Pancreas (tissue), 10 donors: ENCODE measurements at regions not wholly inside any gene's neighbourhood (a gene's known extent, or its start where the extent isn't known, plus 50 kb on each side); places are given as distances from the start of the nearest gene placed in this dataset.

Source experiments
- ATAC-seq, 4 donors: fragments of 200-7000 bp; cut with Tn5 transposase; one replicate each; pipeline versions ENCODE4 v1.8.0 to v1.9.1; 2020; ENCODE audit warnings: mild to moderate bottlenecking in 4 of 4, moderate library complexity in 4 of 4
- DNase-seq, 6 donors: peaks; one replicate each; pipeline ENCODE4 v3.0.0-alpha.2; 2020
- FAIRE-seq: peaks from 2 replicates; lab custom pipeline; 2012; peaks lifted over from hg19 to GRCh38; lab: Jason Lieb, UNC
- H3K27ac ChIP-seq, 4 donors: fragments of 200-600 bp; sonication (generic); 1 replicate in 3 of 4; 2 replicates in 1 of 4; pipeline versions ENCODE4 v1.5.0 to v1.8.0; 2020
- H3K27me3 ChIP-seq, 4 donors: fragments of 200-600 bp; one replicate each; pipeline ENCODE4 v1.8.0; 2021
- H3K36me3 ChIP-seq, 3 donors: fragments of 200-600 bp; sonication (generic) in 1 of 3; one replicate each; pipeline versions ENCODE4 v1.5.0 to v1.8.0; 2020 to 2021
- H3K4me1 ChIP-seq, 3 donors: fragments of 200-600 bp; one replicate each; pipeline ENCODE4 v1.8.0; 2021
- H3K4me3 ChIP-seq, 4 donors: fragments of 200-600 bp; sonication (generic) in 2 of 4; one replicate each; pipeline versions ENCODE4 v1.5.0 to v1.8.0; 2020 to 2021
- H3K9me3 ChIP-seq, 4 donors: fragments of 200-600 bp; one replicate each; pipeline ENCODE4 v1.8.0; 2021
- CTCF ChIP-seq, 4 donors: fragments of 200-600 bp; sonication (generic) in 3 of 4; IDR thresholded peaks; one replicate each; pipeline versions ENCODE4 v1.5.0 to v1.8.0; 2021; ENCODE audit warnings: antibody characterized with exemption in 4 of 4
- WGBS, 2 donors: extraction: QIAGEN DNeasy Blood & Tissue Kit; methylation state at CpG; one replicate each; pipeline ENCODE4 v1.1.7; 2013; 5-methylcytosine and 5-hydroxymethylcytosine counted together
- intact Hi-C, 3 donors: fragments of 100-400 bp; cut with DNase I; formaldehyde crosslinking; loops; one replicate each; pipeline versions ENCODE4 v1.11.1 to v1.14.2; 2022
- donor health status: healthy with polysubstance abuse.
- donor health status: DM: no; HTN: no; CAD: no; lungs with moderate emphysema.
- donor health status: DM: no; HTN: no; CAD: no.
- donor health status: control.
- donor health status: control.
- donor health status: Bipolar disorder and iron deficiency.
- donor health status: DM: yes; HTN: yes; CAD: no.
- donor health status: DM: no; HTN: no; CAD: no.
- donor health status: DM: no; HTN: no; CAD: no.
- donor health status: DM: yes; HTN: yes; CAD: no.

- no peaks in the 10 kb centered on the region for H3K9me3 ChIP-seq
- FAIRE-seq (no peak), DNase-seq (no peak)
Measured at GRCh38 chr9:108642871-108643270, 212.9 kb downstream of the ACTL7B start.

GRCh38 chr9:108640230-108640629 is 215.6 kb downstream of the ACTL7B start:
- no peak for FAIRE-seq
- peaks cover 0 to 4% (median 0%) of the 10 kb centered on the region in 4 donors for H3K27me3 ChIP-seq

More at GRCh38 chr9:108642871-108643270, 212.9 kb downstream of the ACTL7B start:
- Histone ChIP-seq H3K4me3 (no peak overlapping the region), H3K27ac (no peak overlapping the region), H3K36me3 (no peaks in the 10 kb centered on the region), H3K4me1 (no peaks in the 10 kb centered on the region), H3K27me3 (no peaks in the 10 kb centered on the region)
- no peak for ATAC-seq
- WGBS, 2 donors, result 81 to 95% methylated on average over 3 of the region's 3 CpGs
- no peak for TF ChIP-seq CTCF (IDR thresholded peaks at IDR 0.05)
- intact Hi-C loops, result no loop called here

GRCh38 chr9:108639696-108640095 is 216.1 kb downstream of the ACTL7B start:
- Histone ChIP-seq H3K4me1 (no peaks in the 10 kb centered on the region), H3K9me3 (no peaks in the 10 kb centered on the region), H3K27me3 (peaks cover 0 to 4% (median 0%) of the 10 kb centered on the region in 4 donors), H3K36me3 (no peaks in the 10 kb centered on the region), H3K27ac (no peak overlapping the region), H3K4me3 (no peak overlapping the region)
- intact Hi-C loops, result no loop called here
- WGBS, 2 donors, result 61 to 78% methylated on average over 3 of the region's 3 CpGs
- FAIRE-seq (no peak), ATAC-seq (no peak), DNase-seq (no peak)
- TF ChIP-seq CTCF (IDR thresholded peaks at IDR 0.05), result no peak

More at GRCh38 chr9:108640230-108640629, 215.6 kb downstream of the ACTL7B start:
- no peak for TF ChIP-seq CTCF (IDR thresholded peaks at IDR 0.05)
- ATAC-seq (no peak), DNase-seq (no peak)
- intact Hi-C loops, result no loop called here
- Histone ChIP-seq H3K4me1 (no peaks in the 10 kb centered on the region), H3K9me3 (no peaks in the 10 kb centered on the region), H3K36me3 (no peaks in the 10 kb centered on the region), H3K27ac (no peak overlapping the region), H3K4me3 (no peak overlapping the region)
- 86 to 87% methylated on average over 1 of the region's 1 CpG for WGBS, 2 donors

- H3K4me1 ChIP-seq, result no peaks in the 10 kb centered on the region
- FAIRE-seq (no peak), DNase-seq (no peak), ATAC-seq (no peak)
- no peak overlapping the region for H3K27ac ChIP-seq
- no peak for TF ChIP-seq CTCF (IDR thresholded peaks at IDR 0.05)
- H3K4me3 ChIP-seq, result no peak overlapping the region
- no peaks in the 10 kb centered on the region for H3K36me3 ChIP-seq
- WGBS, 2 donors, result 60 to 78% methylated on average over 5 of the region's 5 CpGs
- no peaks in the 10 kb centered on the region for H3K9me3 ChIP-seq
- intact Hi-C loops, result no loop called here
- H3K27me3 ChIP-seq, result peaks cover 0 to 4% (median 0%) of the 10 kb centered on the region in 4 donors
Measured at GRCh38 chr9:108639091-108639490, 216.7 kb downstream of the ACTL7B start.

GRCh38 chr9:108637340-108637739 is 218.4 kb downstream of the ACTL7B start:
- H3K4me1 ChIP-seq, result no peaks in the 10 kb centered on the region
- FAIRE-seq, result no peak
- intact Hi-C loops, result no loop called here
- no peak overlapping the region for H3K27ac ChIP-seq
- TF ChIP-seq CTCF (IDR thresholded peaks at IDR 0.05), result no peak
- H3K4me3 ChIP-seq, result no peak overlapping the region
- no peaks in the 10 kb centered on the region for H3K36me3 ChIP-seq
- ATAC-seq, result no peak
- no peak for DNase-seq
- 54 to 58% methylated on average over 6 of the region's 6 CpGs for WGBS, 2 donors
- no peaks in the 10 kb centered on the region for H3K9me3 ChIP-seq
- H3K27me3 ChIP-seq, result peaks cover 0 to 4% (median 0%) of the 10 kb centered on the region in 4 donors
